ENCODE measurements at regions not wholly inside any gene's neighbourhood (a gene's known extent, or its start where the extent isn't known, plus 50 kb on each side); places are given as distances from the start of the nearest gene placed in this dataset.

DNA sequence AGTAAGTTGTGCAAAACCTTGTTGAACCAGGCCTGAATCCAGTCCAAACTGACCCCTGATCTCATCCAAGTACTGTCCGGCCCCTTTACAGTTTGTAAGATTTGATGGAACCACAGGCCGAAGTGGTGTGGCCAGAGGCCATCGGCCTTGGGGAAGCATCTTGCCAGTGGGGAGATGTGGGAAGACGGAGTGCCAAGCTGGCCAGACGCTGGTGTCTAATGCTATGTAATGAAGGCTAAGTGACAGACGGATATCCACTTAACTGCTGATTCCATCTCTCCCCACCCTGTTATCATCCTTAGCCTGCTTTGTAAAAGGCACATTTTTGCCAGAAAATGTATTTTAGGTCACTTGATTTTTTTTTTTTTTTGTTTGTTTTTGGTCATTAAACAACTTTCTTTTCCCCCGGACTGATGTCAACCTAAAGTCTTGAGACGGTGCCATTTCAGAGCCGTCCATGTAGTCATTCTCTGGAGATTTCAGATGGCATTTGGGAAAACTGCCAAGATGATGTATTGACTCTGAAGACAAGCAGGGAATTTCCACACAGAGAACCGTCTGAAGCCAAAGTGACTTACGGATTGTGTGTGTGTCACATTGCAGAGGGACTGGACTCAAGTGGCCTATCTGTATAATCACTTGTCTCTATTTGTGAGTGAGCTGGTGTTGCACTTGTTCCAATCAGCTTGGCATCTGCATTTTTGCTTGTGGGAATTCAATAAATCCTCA, 86.5 kb upstream of the MANSC4 start:
- CTCF ChIA-PET: no interaction called here

More for the DNA sequence above, 86.5 kb upstream of the MANSC4 start:
- Histone ChIP-seq H2BK120ac (ENCODE audit: low read depth, low read length) (peak overlapping the region; percentile 49), H2AK9ac (replicated peaks; ENCODE audit: low read depth, low read length, poor library complexity) (no peak overlapping the region), H3K23ac (ENCODE audit: low read depth, low read length) (no peak overlapping the region), H3K4ac (ENCODE audit: low read depth, low read length) (peak overlapping the region; percentile 49), H3K14ac (replicated peaks; ENCODE audit: low read depth, low read length) (peak overlapping the region; percentile 85), H3K9ac (ENCODE audit: low read depth, low read length) (no peak overlapping the region), H4K20me1 (ENCODE audit: insufficient read depth, low read length) (no peaks in the 10 kb centered on the region), H2BK15ac (ENCODE audit: low read depth, low read length) (peak overlapping the region; percentile 7; the same call in 1 of the 3 replicates), H3K9me3 (ENCODE audit: control insufficient read depth, insufficient read depth, low read length) (no peaks in the 10 kb centered on the region), H4K8ac (ENCODE audit: low read depth in 2 of 2, low read length in 2 of 2) (peak overlapping the region in 1 of 2 experiments; percentile 32; a peak in 3 of 4 replicates), H4K91ac (ENCODE audit: insufficient read depth, low read depth, low read length) (peak overlapping the region; percentile 14), H2BK20ac (ENCODE audit: low read depth, low read length) (peak overlapping the region; percentile 81), H3K4me2 (ENCODE audit: low read depth, low read length) (no peak overlapping the region), H3K4me1 (ENCODE audit: control insufficient read depth, insufficient read depth, low read length) (peaks cover 17% of the 10 kb centered on the region), H3K56ac (ENCODE audit: extremely low read depth, insufficient read depth, low read length) (no peak overlapping the region), H3K9me1 (ENCODE audit: insufficient read depth, low read length) (peaks cover 7% of the 10 kb centered on the region), H3K36me3 (ENCODE audit: control insufficient read depth, insufficient read depth, low read length) (no peaks in the 10 kb centered on the region), H3K27me3 (ENCODE audit: control insufficient read depth, insufficient read depth, low read length) (no peaks in the 10 kb centered on the region), H3K79me1 (ENCODE audit: low read depth in 1 of 2, low read length in 2 of 2) (no peaks in the 10 kb centered on the region; a peak in 1 of 4 replicates), H4K5ac (ENCODE audit: low read depth, low read length) (no peak overlapping the region), H3K4me3 (ENCODE audit: insufficient read depth, low read depth, low read length) (no peak overlapping the region), H2BK5ac (ENCODE audit: low read depth, low read length, poor library complexity, severe bottlenecking) (peak overlapping the region; percentile 33), H3K27ac (ENCODE audit: insufficient read depth, low read length) (no peak overlapping the region), H2AK5ac (ENCODE audit: low read depth, low read length) (peak overlapping the region; percentile 67), H2AFZ (replicated peaks; ENCODE audit: low read length, poor library complexity) (peak overlapping the region; percentile 55), H3K18ac (ENCODE audit: low read depth, low read length) (peak overlapping the region; percentile 12; the same call in 1 of the 2 replicates)
- ATAC-seq (ENCODE audit: low read depth) (no peak), DNase-seq (peak; percentile 70)
- BruUV-seq (replicated peaks): no TSS peak
- intact Hi-C loops (cut with micrococcal nuclease): no loop called here
- POLR2A ChIA-PET (ENCODE audit: unreplicated experiment): no interaction called here
- in situ Hi-C loops (cut with MboI; ENCODE audit: low sequenced_read_pairs): no loop called here
- dilution Hi-C loops (cut with HindIII; ENCODE audit: low sequenced_read_pairs, unreplicated experiment): no loop called here
- TF ChIP-seq, protein P1, sequence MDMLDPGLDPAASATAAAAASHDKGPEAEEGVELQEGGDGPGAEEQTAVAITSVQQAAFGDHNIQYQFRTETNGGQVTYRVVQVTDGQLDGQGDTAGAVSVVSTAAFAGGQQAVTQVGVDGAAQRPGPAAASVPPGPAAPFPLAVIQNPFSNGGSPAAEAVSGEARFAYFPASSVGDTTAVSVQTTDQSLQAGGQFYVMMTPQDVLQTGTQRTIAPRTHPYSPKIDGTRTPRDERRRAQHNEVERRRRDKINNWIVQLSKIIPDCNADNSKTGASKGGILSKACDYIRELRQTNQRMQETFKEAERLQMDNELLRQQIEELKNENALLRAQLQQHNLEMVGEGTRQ (IDR thresholded peaks at IDR 0.05; ENCODE audit: low read depth, low read length): no peak
- TF ChIP-seq RCOR1 (IDR thresholded peaks at IDR 0.05; ENCODE audit: insufficient replicate concordance, low read length) (no peak), CHD1 (IDR thresholded peaks at IDR 0.05; ENCODE audit: low read depth, low read length) (no peak), NFE2L2 (IDR thresholded peaks at IDR 0.05; ENCODE audit: low read depth, low read length) (no peak), RFX5 (IDR thresholded peaks at IDR 0.05; ENCODE audit: low read depth, low read length) (no peak), CEBPB (IDR thresholded peaks at IDR 0.05; ENCODE audit: low read depth, low read length) (no peak), MAZ (IDR thresholded peaks at IDR 0.05; ENCODE audit: borderline replicate concordance, low read depth, low read length) (no peak), SMC3 (IDR thresholded peaks at IDR 0.05; ENCODE audit: low read depth, low read length) (no peak)
- WGBS, 2 experiments (ENCODE audit: extremely low coverage in 2 of 2, insufficient read length in 1 of 2): 100% methylated on average over 1 of the region's 11 CpGs; no CpG with 5 or more reads in 1 of the 2 experiments

Data from IMR-90 (cell line).